Activated naive CD4-positive, alpha-beta T cell (primary cell): ENCODE measurements at regions not wholly inside any gene's neighbourhood (a gene's known extent, or its start where the extent isn't known, plus 50 kb on each side); places are given as distances from the start of the nearest gene placed in this dataset.
"Not testable (repeated sequence)": the region's sequence is repeated elsewhere in the genome, so short reads cannot be mapped to it uniquely, and the experiment has no call there.

ENCODE experiments used
- DNase-seq, 4 experiments: peaks; one replicate each; lab custom pipeline; 2025; lab: John Stamatoyannopoulos, UW

DNA sequence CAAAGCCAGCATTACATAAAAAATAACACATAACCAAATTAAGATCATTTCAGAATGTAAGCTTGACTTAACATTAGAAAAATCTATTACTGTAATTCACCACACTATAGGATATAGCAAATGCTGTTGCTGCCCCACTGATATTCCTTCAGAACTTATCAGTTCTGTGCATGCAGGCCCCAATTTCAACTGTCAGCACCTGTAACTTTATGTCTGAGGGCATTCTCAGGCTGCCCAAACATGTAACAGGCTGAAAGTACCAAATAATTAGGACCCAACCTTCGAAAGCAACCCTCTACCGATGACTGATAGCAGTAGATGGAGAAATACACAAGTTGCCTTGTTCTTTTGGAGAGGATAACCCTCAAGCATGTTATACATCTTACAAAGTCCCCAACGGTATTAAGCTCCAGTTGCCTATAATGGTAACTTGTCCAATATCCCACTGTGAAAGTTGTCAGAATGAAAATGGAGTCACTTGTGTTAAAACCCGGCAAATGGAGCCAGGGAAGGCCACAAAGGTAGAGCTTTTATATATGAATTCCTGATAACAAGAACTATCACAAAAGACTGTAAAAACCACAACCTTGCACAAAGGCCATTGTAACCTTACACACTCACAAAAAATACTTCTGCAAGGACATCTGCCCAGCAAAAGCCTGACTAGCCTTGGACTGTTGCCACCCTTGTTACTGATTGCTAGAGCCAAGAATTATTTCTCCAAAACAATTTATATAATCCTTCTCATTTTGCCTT, 66.9 kb upstream of the ZNF746 start:
- DNase-seq = no peak

DNA sequence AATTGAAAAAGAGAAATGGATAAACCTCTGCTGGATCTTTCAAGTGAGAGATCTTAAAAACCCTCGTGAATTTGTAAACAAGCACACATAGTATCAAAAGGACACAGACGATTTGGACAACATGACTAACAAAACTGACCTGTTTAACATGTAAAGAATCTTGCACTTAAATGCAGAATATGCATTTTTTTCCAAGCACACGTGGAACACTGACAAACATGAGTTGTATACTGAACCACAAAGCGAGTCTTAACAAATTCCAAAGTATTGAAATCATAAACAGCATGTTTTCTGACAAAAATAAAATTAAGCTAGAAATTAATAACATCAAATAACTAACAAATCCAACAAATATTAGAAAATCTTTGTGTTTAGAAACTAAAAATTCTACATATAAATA, 65.0 kb upstream of the ZNF746 start:
- DNase-seq = no peak

DNA sequence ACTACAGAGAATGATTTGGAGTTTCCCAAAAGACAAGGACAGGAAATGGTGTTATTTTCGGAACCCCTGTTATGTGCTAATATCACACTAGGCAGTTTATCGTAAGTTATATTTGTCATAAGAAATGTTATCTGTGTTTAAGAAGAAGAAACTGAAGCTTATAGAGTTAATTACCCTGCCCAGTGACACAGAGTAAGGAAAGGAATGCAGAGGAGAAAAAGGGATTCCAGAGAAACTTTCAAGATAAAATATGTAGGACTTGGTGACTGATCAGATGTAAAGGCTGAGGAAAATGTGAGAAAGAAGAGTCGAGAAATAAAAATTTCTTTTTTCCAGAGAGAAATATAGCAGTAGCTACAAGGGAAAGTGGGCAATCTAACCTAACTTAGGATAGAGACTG, 63.5 kb upstream of the ZNF746 start:
- no peak for DNase-seq

DNA sequence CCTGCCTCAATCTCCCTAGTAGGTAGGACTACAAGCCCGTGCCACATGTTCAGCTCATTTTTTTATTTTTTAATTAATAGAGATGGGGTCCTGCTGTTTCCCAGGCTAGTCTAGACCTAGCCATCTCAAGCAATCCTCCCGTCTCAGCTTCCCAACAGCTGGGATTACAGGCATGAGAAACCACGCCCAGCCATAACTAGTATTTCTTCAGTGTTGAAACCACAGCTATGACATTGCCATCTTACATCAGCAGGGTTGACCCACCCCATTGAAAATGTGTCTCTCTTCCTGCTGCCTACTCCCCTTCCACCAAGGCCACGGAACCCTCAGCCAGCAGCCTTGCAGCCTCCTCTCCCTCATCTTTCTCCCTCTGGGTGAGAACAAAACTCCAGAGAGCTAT, 62.1 kb upstream of the ZNF746 start:
- no peak for DNase-seq

DNA sequence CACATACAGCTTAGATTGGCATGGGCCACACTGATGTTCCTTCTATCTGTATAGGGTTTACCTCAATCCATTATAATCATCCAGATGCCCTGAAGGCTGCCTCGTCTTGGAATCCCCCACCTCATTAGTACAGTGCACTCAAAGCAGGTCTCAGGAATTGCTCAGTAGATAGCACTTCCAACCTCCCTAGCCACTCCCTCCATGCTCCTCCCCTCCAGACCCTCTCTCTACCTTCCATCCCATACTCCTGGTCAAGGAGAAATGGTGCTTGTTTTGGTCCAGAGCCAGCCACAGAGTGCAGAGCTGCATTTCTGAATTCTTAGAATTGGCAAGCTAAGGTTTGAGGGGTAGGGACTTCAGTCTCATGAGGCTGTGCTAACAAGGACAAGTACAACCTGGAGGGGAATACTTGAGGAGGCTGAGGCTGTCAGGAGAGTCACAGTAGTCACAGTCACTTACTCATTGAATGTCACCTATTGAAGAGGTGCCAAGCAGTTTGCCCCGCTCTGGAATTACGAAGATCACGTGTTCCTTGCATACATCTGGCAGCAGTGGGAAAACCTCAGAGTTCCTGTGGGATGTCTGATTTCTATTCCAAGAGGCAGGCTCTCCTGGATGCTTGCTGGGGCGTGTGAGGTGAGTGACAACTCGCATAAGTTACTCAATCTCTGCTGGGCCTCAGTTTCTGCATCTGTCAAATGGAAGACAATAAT, 60.7 kb upstream of the ZNF746 start:
- DNase-seq = no peak

DNA sequence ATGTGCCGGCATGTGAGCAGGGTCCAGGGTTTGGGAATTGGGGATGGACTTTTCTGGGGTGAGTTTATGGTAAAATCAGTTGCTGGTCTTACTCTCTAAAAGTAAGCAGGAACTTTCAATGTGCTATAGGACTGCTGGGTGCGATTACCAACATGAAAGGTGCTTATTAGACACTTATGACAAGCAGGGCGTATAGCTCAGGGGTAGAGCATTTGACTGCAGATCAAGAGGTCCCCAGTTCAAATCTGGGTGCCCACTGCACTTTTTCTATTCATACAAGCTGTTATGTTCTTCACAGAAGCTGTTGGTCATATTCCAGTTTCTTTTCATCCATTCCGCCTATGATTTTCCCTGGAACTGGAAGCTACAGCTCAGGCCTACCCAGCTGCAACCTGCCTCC, 58.9 kb upstream of the ZNF746 start:
- not testable (repeated sequence) for DNase-seq

DNA sequence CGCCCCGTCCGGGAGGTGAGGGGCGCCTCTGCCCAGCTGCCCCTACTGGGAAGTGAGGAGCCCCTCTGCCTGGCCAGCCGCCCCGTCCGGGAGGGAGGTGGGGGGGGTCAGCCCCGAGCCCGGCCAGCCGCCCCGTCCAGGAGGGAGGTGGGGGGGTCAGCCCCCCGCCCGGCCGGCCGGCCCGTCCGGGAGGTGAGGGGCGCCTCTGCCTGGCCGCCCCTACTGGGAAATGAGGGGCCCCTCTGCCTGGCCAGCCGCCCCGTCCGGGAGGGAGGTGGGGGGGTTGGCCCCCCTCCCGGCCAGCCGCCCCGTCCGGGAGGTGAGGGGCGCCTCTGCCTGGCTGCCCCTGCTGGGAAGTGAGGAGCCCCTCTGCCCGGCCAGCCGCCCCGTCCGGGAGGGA, 57.2 kb upstream of the ZNF746 start:
- not testable (repeated sequence) for DNase-seq

DNA sequence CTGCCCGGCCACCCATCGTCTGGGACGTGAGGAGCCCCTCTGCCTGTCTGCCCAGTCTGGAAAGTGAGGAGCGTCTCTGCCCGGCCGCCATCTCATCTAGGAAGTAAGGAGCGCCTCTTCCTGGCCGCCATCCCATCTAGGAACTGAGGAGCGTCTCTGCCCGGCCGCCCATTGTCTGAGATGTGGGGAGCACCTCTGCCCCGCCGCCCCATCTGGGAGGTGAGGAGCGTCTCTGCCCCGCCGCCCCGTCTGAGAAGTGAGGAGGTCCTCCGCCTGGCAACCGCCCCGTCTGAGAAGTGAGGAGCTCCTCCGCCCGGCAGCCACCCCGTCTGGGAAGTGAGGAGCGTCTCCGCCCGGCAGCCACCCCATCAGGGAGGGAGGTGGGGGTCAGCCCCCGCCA, 56.4 kb upstream of the ZNF746 start:
- not testable (repeated sequence) for DNase-seq

DNA sequence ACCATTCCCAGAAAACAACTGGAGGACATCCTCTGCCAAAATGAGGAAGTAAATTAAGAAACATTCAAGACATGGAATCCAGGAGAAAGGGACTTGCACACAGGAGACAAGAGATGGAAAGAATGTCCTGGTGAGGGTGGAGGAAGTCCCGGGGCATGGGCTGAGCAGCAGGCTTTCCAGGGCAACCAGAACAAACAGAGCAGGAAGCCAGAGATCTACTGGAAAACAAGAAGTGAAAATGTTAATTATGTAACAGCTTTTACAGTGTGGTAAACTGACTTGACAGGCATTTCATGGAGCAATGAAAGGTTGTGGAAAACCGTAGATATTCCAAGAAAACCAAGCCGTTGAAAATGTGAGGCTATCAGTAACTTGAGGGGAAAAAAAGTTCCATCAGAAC, 55.2 kb upstream of the ZNF746 start:
- DNase-seq = no peak
